Activated CD4-positive, alpha-beta memory T cell treated with anti-CD3 and anti-CD28 coated beads for 36 hours (primary cell): ENCODE measurements at regions not wholly inside any gene's neighbourhood (a gene's known extent, or its start where the extent isn't known, plus 50 kb on each side); places are given as distances from the start of the nearest gene placed in this dataset.
"Not testable (repeated sequence)": the region's sequence is repeated elsewhere in the genome, so short reads cannot be mapped to it uniquely, and the experiment has no call there.

Experiments
- CTCF ChIA-PET: fragments of 350-600 bp; sonication (Branson Sonifier 250); formaldehyde crosslinking; loops from one replicate; lab custom pipeline; 2021; ENCODE audit warnings: antibody characterized with exemption, inconsistent platforms; lab: Charles Lee
- POLR2A ChIA-PET: fragments of 350-600 bp; sonication (Branson Sonifier 250); formaldehyde crosslinking; loops from one replicate; lab custom pipeline; 2021; ENCODE audit warnings: antibody characterized with exemption; lab: Charles Lee
- DNase-seq: peaks from one replicate; pipeline ENCODE4 v3.0.0-alpha.2; 2020
- H3K27ac Mint-ChIP-seq: one replicate; pipeline ENCODE4 v1.8.0; 2021; ENCODE audit warnings: mixed read lengths
- H3K27me3 Mint-ChIP-seq: one replicate; pipeline ENCODE4 v1.8.0; 2021; ENCODE audit warnings: mixed read lengths
- H3K36me3 Mint-ChIP-seq: one replicate; pipeline ENCODE4 v1.8.0; 2021; ENCODE audit warnings: mixed read lengths
- H3K4me1 Mint-ChIP-seq: one replicate; pipeline ENCODE4 v1.8.0; 2021; ENCODE audit warnings: low read depth, mixed read lengths
- H3K4me3 Mint-ChIP-seq: one replicate; pipeline ENCODE4 v1.8.0; 2021; ENCODE audit warnings: mild to moderate bottlenecking, mixed read lengths
- H3K9me3 Mint-ChIP-seq: one replicate; pipeline ENCODE4 v1.8.0; 2021; ENCODE audit warnings: mixed read lengths
- intact Hi-C: fragments of 100-400 bp; cut with micrococcal nuclease; formaldehyde crosslinking; loops from one replicate; pipeline ENCODE4 v1.15.1; 2023

- Mint-ChIP-seq H3K4me1 (no peaks in the 10 kb centered on the region), H3K27me3 (peaks cover 7% of the 10 kb centered on the region), H3K36me3 (no peaks in the 10 kb centered on the region), H3K4me3 (no peak overlapping the region), H3K27ac (no peak overlapping the region), H3K9me3 (no peaks in the 10 kb centered on the region)
- intact Hi-C loops = loop anchor here (5.0 kb wide), 1 partner anchor 126 kb away; no protein-coding TSS in a partner anchor
- CTCF ChIA-PET = no interaction called here
- POLR2A ChIA-PET = no interaction called here
- DNase-seq = no peak
Measured at GRCh38 chr1:192448026-192448578, 127.5 kb upstream of the RGS1 start.

- ChIA-PET POLR2A (no interaction called here), CTCF (interaction anchor here (1.0 kb wide), 1 partner anchor 22 kb away, joined by 3 read pairs; no protein-coding TSS in a partner anchor)
- no peaks in the 10 kb centered on the region for H3K36me3 Mint-ChIP-seq
- no peak for DNase-seq
- intact Hi-C loops = no loop called here
- no peak overlapping the region for H3K4me3 Mint-ChIP-seq
- H3K4me1 Mint-ChIP-seq = no peaks in the 10 kb centered on the region
- H3K9me3 Mint-ChIP-seq = no peaks in the 10 kb centered on the region
- H3K27me3 Mint-ChIP-seq = peaks cover 6% of the 10 kb centered on the region
- H3K27ac Mint-ChIP-seq = no peak overlapping the region
Measured at GRCh38 chr1:192453360-192453992, 122.1 kb upstream of the RGS1 start.

GRCh38 chr1:192459467-192459866 lies 116.1 kb upstream of the RGS1 start:
- no peaks in the 10 kb centered on the region for H3K36me3 Mint-ChIP-seq
- intact Hi-C loops = no loop called here
- no peak for DNase-seq
- H3K4me1 Mint-ChIP-seq = no peaks in the 10 kb centered on the region
- CTCF ChIA-PET = no interaction called here
- POLR2A ChIA-PET = interaction anchor here (0.6 kb wide), 1 partner anchor 524 kb away, joined by 4 read pairs; no protein-coding TSS in a partner anchor
- peaks cover 6% of the 10 kb centered on the region for H3K27me3 Mint-ChIP-seq
- H3K27ac Mint-ChIP-seq = no peak overlapping the region
- H3K4me3 Mint-ChIP-seq = no peak overlapping the region
- H3K9me3 Mint-ChIP-seq = no peaks in the 10 kb centered on the region

- ChIA-PET POLR2A (no interaction called here), CTCF (no interaction called here)
- no peak overlapping the region for H3K4me3 Mint-ChIP-seq
- intact Hi-C loops = no loop called here
- H3K4me1 Mint-ChIP-seq = no peaks in the 10 kb centered on the region
- no peak for DNase-seq
- H3K36me3 Mint-ChIP-seq = no peaks in the 10 kb centered on the region
- H3K9me3 Mint-ChIP-seq = no peaks in the 10 kb centered on the region
- peaks cover 7% of the 10 kb centered on the region for H3K27me3 Mint-ChIP-seq
- H3K27ac Mint-ChIP-seq = no peak overlapping the region
Measured at GRCh38 chr1:192461684-192462083, 113.9 kb upstream of the RGS1 start.

GRCh38 chr1:192462616-192463015 lies 113.0 kb upstream of the RGS1 start:
- POLR2A ChIA-PET = no interaction called here
- H3K36me3 Mint-ChIP-seq = no peaks in the 10 kb centered on the region
- no peak overlapping the region for H3K27ac Mint-ChIP-seq
- intact Hi-C loops = no loop called here
- CTCF ChIA-PET = no interaction called here
- no peaks in the 10 kb centered on the region for H3K4me1 Mint-ChIP-seq
- H3K9me3 Mint-ChIP-seq = no peaks in the 10 kb centered on the region
- no peak for DNase-seq
- peaks cover 9% of the 10 kb centered on the region for H3K27me3 Mint-ChIP-seq
- no peak overlapping the region for H3K4me3 Mint-ChIP-seq

GRCh38 chr1:192463661-192464060 lies 111.9 kb upstream of the RGS1 start:
- no peak for DNase-seq
- Mint-ChIP-seq H3K9me3 (no peaks in the 10 kb centered on the region), H3K36me3 (no peaks in the 10 kb centered on the region), H3K4me3 (no peak overlapping the region), H3K4me1 (no peaks in the 10 kb centered on the region), H3K27ac (no peak overlapping the region), H3K27me3 (peaks cover 9% of the 10 kb centered on the region)
- intact Hi-C loops = no loop called here
- POLR2A ChIA-PET = no interaction called here
- CTCF ChIA-PET = no interaction called here

- intact Hi-C loops, POLR2A ChIA-PET, DNase-seq, H3K36me3 Mint-ChIP-seq, H3K27ac Mint-ChIP-seq, CTCF ChIA-PET, H3K4me3 Mint-ChIP-seq, H3K4me1 Mint-ChIP-seq, H3K9me3 Mint-ChIP-seq: not testable (repeated sequence)
- H3K27me3 Mint-ChIP-seq = peaks cover 15% of the 10 kb centered on the region
Measured at GRCh38 chr1:192465221-192465620, 110.4 kb upstream of the RGS1 start.

- no peaks in the 10 kb centered on the region for H3K9me3 Mint-ChIP-seq
- H3K4me1 Mint-ChIP-seq = no peaks in the 10 kb centered on the region
- ChIA-PET CTCF (interaction anchor here (0.7 to 6.9 kb wide), 44 partner anchors 16 to 682 kb away, joined by 3 to 98 read pairs (median 4); partner anchors contain the start of genes RO60 and UCHL5), POLR2A (interaction anchor here (0.9 kb wide), 1 partner anchor 105 kb away, joined by 3 read pairs; no protein-coding TSS in a partner anchor)
- intact Hi-C loops = loop anchor here (1.0 kb wide), 1 partner anchor 545 kb away; no protein-coding TSS in a partner anchor
- no peak overlapping the region for H3K27ac Mint-ChIP-seq
- H3K27me3 Mint-ChIP-seq = peaks cover 8% of the 10 kb centered on the region
- DNase-seq = no peak
- H3K36me3 Mint-ChIP-seq = no peaks in the 10 kb centered on the region
- no peak overlapping the region for H3K4me3 Mint-ChIP-seq
Measured at GRCh38 chr1:192474080-192474683, 101.4 kb upstream of the RGS1 start.

GRCh38 chr1:192475329-192475728 lies 100.2 kb upstream of the RGS1 start:
- POLR2A ChIA-PET = no interaction called here
- intact Hi-C loops = loop anchor here (5.0 kb wide), 3 partner anchors 42 to 647 kb away; partner anchors contain the start of genes CDC73 and RGS2

GRCh38 chr1:192475970-192476369 lies 99.6 kb upstream of the RGS1 start:
- DNase-seq = no peak
- no peaks in the 10 kb centered on the region for H3K4me1 Mint-ChIP-seq
- H3K36me3 Mint-ChIP-seq = no peaks in the 10 kb centered on the region
- intact Hi-C loops = loop anchor here (5.0 kb wide), 3 partner anchors 41 to 646 kb away; partner anchors contain the start of genes CDC73 and RGS2
- no peaks in the 10 kb centered on the region for H3K27me3 Mint-ChIP-seq
- ChIA-PET CTCF (interaction anchor here (0.9 to 6.9 kb wide), 6 partner anchors 17 to 331 kb away, joined by 3 to 98 read pairs (median 12); no protein-coding TSS in a partner anchor), POLR2A (no interaction called here)
- no peak overlapping the region for H3K4me3 Mint-ChIP-seq
- H3K27ac Mint-ChIP-seq = no peak overlapping the region
- no peaks in the 10 kb centered on the region for H3K9me3 Mint-ChIP-seq

More at GRCh38 chr1:192475329-192475728, 100.2 kb upstream of the RGS1 start:
- H3K36me3 Mint-ChIP-seq = no peaks in the 10 kb centered on the region
- no peaks in the 10 kb centered on the region for H3K9me3 Mint-ChIP-seq
- CTCF ChIA-PET = interaction anchor here (0.6 to 6.9 kb wide), 18 partner anchors 17 to 987 kb away, joined by 3 to 98 read pairs (median 7); no protein-coding TSS in a partner anchor
- H3K4me1 Mint-ChIP-seq = no peaks in the 10 kb centered on the region
- DNase-seq = no peak
- peaks cover 1% of the 10 kb centered on the region for H3K27me3 Mint-ChIP-seq
- no peak overlapping the region for H3K4me3 Mint-ChIP-seq
- no peak overlapping the region for H3K27ac Mint-ChIP-seq

- CTCF ChIA-PET = interaction anchor here (1.0 to 6.9 kb wide), 19 partner anchors 16 to 542 kb away, joined by 3 to 98 read pairs (median 6); no protein-coding TSS in a partner anchor
- no peak overlapping the region for H3K4me3 Mint-ChIP-seq
- peak; percentile 37 for DNase-seq
- H3K27ac Mint-ChIP-seq = no peak overlapping the region
- POLR2A ChIA-PET = no interaction called here
- H3K36me3 Mint-ChIP-seq = no peaks in the 10 kb centered on the region
- no peaks in the 10 kb centered on the region for H3K4me1 Mint-ChIP-seq
- no peaks in the 10 kb centered on the region for H3K9me3 Mint-ChIP-seq
- H3K27me3 Mint-ChIP-seq = no peaks in the 10 kb centered on the region
- intact Hi-C loops = loop anchor here (1.0 to 5.0 kb wide), 5 partner anchors 40 to 645 kb away; partner anchors contain the start of genes CDC73 and RGS2
Measured at GRCh38 chr1:192476802-192477298, 98.7 kb upstream of the RGS1 start.

- peaks cover 2% of the 10 kb centered on the region for H3K9me3 Mint-ChIP-seq
- POLR2A ChIA-PET = no interaction called here
- no peak overlapping the region for H3K4me3 Mint-ChIP-seq
- no peak for DNase-seq
- no peaks in the 10 kb centered on the region for H3K36me3 Mint-ChIP-seq
- intact Hi-C loops = loop anchor here (1.0 to 5.0 kb wide), 6 partner anchors 40 to 1817 kb away; partner anchors contain the start of genes CDC73 and RGS2
- CTCF ChIA-PET = interaction anchor here (0.6 to 6.9 kb wide), 28 partner anchors 12 to 542 kb away, joined by 3 to 98 read pairs (median 4); no protein-coding TSS in a partner anchor
- no peak overlapping the region for H3K27ac Mint-ChIP-seq
- no peaks in the 10 kb centered on the region for H3K27me3 Mint-ChIP-seq
- H3K4me1 Mint-ChIP-seq = no peaks in the 10 kb centered on the region
Measured at GRCh38 chr1:192477630-192478029, 97.9 kb upstream of the RGS1 start.
